ENCODE measurements at regions not wholly inside any gene's neighbourhood (a gene's known extent, or its start where the extent isn't known, plus 50 kb on each side); places are given as distances from the start of the nearest gene placed in this dataset.

GRCh38 chr6:40219799-40220198 is 285.5 kb upstream of the MOCS1 start:
- no CpG with 5 or more reads among the region's 2 CpGs for WGBS, 2 experiments (ENCODE audit: extremely low coverage in 2 of 2, insufficient read length in 1 of 2)
- no peaks in the 10 kb centered on the region for H3K4me1 ChIP-seq (ENCODE audit: control insufficient read depth, insufficient read depth, low read length)
- no peak overlapping the region for H2AFZ ChIP-seq (replicated peaks; ENCODE audit: low read length, poor library complexity)
- dilution Hi-C loops (cut with HindIII; ENCODE audit: low sequenced_read_pairs, unreplicated experiment): no loop called here
- no peak overlapping the region for H3K27ac ChIP-seq (ENCODE audit: insufficient read depth, low read length)
- H3K18ac ChIP-seq (ENCODE audit: low read depth, low read length): no peak overlapping the region
- no peak overlapping the region for H4K8ac ChIP-seq (ENCODE audit: low read depth in 2 of 2, low read length in 2 of 2)
- H3K36me3 ChIP-seq (ENCODE audit: control insufficient read depth, insufficient read depth, low read length): no peaks in the 10 kb centered on the region
- H2BK5ac ChIP-seq (ENCODE audit: low read depth, low read length, poor library complexity, severe bottlenecking): no peak overlapping the region
- H3K9me1 ChIP-seq (ENCODE audit: insufficient read depth, low read length): no peaks in the 10 kb centered on the region
- ATAC-seq (ENCODE audit: low read depth) (no peak), DNase-seq (no peak)
- no peaks in the 10 kb centered on the region for H4K20me1 ChIP-seq (ENCODE audit: insufficient read depth, low read length)
- no peaks in the 10 kb centered on the region for H3K27me3 ChIP-seq (ENCODE audit: control insufficient read depth, insufficient read depth, low read length)
- H2AK9ac ChIP-seq (replicated peaks; ENCODE audit: low read depth, low read length, poor library complexity): no peak overlapping the region
- H3K4me2 ChIP-seq (ENCODE audit: low read depth, low read length): no peak overlapping the region
- intact Hi-C loops (cut with micrococcal nuclease): no loop called here
- CTCF ChIA-PET: no interaction called here
- no peak overlapping the region for H2BK15ac ChIP-seq (ENCODE audit: low read depth, low read length)
- no peak overlapping the region for H4K91ac ChIP-seq (ENCODE audit: insufficient read depth, low read depth, low read length)
- H2BK20ac ChIP-seq (ENCODE audit: low read depth, low read length): no peak overlapping the region
- no peak overlapping the region for H3K4me3 ChIP-seq (ENCODE audit: insufficient read depth, low read depth, low read length)
- no peak overlapping the region for H4K5ac ChIP-seq (ENCODE audit: low read depth, low read length)
- H3K56ac ChIP-seq (ENCODE audit: extremely low read depth, insufficient read depth, low read length): no peak overlapping the region
- no peak overlapping the region for H2BK120ac ChIP-seq (ENCODE audit: low read depth, low read length)
- no peaks in the 10 kb centered on the region for H3K79me1 ChIP-seq (ENCODE audit: low read depth in 1 of 2, low read length in 2 of 2)
- no peak overlapping the region for H3K14ac ChIP-seq (replicated peaks; ENCODE audit: low read depth, low read length)
- no TSS peak for BruUV-seq (replicated peaks)
- no peak overlapping the region for H3K23ac ChIP-seq (ENCODE audit: low read depth, low read length)
- H3K9me3 ChIP-seq (ENCODE audit: control insufficient read depth, insufficient read depth, low read length): peaks cover 3% of the 10 kb centered on the region
- no peak overlapping the region for H3K9ac ChIP-seq (ENCODE audit: low read depth, low read length)
- POLR2A ChIA-PET (ENCODE audit: unreplicated experiment): no interaction called here
- no peak for TF ChIP-seq MAFK (IDR thresholded peaks at IDR 0.05; ENCODE audit: low read depth, low read length)
- no peak for TF ChIP-seq RAD21 (IDR thresholded peaks at IDR 0.05; ENCODE audit: low read length)
- no peak for TF ChIP-seq MAZ (IDR thresholded peaks at IDR 0.05; ENCODE audit: borderline replicate concordance, low read depth, low read length)
- TF ChIP-seq MXI1 (IDR thresholded peaks at IDR 0.05; ENCODE audit: borderline replicate concordance, low read depth, low read length): no peak
- no peak for TF ChIP-seq CTCF (conservative IDR thresholded peaks at IDR 0.05; ENCODE audit: low read depth, low read length)
- TF ChIP-seq USF2 (IDR thresholded peaks at IDR 0.05; ENCODE audit: low read depth, low read length): no peak
- no peak for TF ChIP-seq POLR2A (IDR thresholded peaks at IDR 0.05; ENCODE audit: low read depth, low read length)
- TF ChIP-seq CHD1 (IDR thresholded peaks at IDR 0.05; ENCODE audit: low read depth, low read length): no peak
- TF ChIP-seq NFE2L2 (IDR thresholded peaks at IDR 0.05; ENCODE audit: low read depth, low read length): no peak
- in situ Hi-C loops (cut with MboI; ENCODE audit: low sequenced_read_pairs): no loop called here
- no peak overlapping the region for H2AK5ac ChIP-seq (ENCODE audit: low read depth, low read length)
- no peak overlapping the region for H3K4ac ChIP-seq (ENCODE audit: low read depth, low read length)

Data from IMR-90 (cell line).